Kidney tubule cell (primary cell): ENCODE measurements at regions not wholly inside any gene's neighbourhood (a gene's known extent, or its start where the extent isn't known, plus 50 kb on each side); places are given as distances from the start of the nearest gene placed in this dataset.

Source experiments
- DNase-seq: peaks from one replicate; pipeline ENCODE4 v3.0.0-alpha.2; 2018; ENCODE audit warnings: low spot score

DNA sequence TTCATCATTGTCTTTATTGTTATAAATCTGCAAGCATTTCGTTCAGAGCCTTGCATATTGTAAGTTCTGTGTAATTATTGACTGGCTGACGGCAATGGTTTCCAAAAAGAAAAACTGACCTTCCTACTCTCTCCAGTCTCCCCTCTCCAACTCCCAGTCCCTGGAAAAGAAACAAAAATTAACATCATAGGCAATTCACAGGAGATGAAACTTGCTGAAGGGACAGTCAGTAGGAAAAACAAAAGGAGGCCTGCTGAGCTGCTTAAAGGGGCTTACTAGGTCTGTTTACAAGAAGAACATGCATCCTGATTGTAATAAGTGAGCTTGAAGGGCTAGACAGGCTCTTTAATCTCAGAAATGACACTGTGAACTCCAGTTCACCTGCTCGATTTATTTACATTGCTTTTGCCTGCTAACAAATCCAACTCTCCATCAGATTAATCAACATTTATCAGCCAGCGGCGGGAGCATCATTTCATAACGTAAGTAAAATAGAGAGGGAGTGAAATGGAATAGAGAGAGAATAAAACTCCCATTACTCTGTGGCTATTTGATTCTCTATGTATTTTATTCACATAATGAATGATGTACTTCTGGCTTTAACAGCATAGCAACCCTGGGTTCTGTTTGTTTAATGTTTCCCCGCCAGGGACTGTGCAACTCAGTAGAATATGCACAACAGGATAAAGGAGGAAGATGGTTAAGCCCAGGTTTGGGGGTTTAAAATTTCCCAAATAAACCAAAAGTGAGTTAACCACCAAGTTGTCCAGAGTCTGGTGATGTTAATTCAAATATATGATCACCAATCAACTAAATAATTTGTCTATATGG lies 256.7 kb upstream of the SETBP1 start:
- no peak for DNase-seq

DNA sequence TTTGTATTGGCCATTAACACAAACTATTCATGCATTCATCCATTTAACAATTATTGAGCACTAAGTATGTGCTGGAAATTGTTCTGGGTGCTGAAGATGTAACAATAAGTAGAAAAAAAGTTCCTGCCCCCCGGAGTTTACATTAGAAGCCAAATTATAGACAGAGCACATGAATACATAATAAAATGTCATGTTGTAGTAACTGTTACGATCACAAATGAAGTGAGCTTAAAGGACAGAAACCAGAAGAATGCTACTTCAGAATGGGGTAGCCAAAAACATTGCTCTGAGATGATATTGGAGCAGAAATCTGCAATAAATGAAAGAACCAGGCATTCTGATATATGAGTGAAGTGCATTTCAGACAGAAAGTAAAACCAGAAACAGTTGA lies 256.0 kb upstream of the SETBP1 start:
- DNase-seq, result no peak

DNA sequence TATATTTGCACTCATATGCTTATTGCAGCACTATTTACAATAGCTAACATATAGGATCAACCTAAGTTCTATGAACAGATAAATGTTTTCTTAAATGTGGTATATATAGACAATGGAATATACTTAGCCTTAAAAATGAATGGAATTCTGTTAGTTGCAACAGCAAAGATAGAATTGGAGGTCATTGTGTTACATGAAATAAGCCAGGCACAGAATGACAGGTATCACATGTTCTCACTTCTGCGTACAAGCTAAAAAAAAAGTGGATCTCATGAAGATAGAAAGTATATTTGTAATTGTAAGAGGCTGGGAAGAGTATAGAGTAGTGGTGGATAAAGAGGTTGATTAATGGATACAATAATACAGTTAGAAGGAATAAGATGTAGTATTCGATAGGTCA lies 255.5 kb upstream of the SETBP1 start:
- DNase-seq, result no peak

DNA sequence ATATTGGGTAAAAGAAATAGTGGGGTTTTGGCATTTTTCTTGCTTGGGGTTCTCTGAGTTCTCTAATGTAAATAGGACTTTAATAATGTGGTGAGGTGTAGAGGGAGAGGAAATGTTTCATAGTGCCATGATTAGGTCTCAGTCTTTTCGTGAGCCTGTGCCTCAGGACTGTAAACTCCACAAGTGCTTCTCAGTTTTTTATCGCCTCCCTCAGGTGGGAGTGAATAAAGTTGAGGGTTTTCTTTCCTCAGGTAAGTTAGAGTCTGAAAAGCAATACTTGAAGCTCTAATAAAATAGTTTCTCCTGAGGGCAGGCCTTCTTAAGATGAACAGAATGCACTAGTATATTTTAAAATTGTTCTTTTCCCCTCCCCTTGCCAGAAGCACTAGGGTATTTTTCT lies 243.1 kb upstream of the SETBP1 start:
- DNase-seq, result no peak

DNA sequence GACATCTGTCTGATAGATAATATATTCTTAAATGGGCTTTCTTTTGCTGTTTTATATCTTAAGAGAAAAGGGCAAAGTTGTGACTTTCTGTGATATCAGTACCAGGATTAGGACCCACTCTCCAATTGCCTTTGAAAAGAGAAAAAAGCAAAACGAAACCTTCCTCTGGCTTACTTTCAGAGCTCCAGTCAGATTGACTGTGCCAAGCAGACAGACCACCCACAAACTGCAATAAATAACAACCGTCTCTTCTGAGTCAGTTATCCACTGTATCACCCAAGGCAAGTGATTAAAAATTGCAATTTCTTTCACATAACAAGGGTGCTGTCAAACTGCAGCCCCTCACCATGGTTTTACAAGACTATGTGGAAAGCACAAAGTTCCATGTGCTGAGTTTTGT lies 230.5 kb upstream of the SETBP1 start:
- no peak for DNase-seq

DNA sequence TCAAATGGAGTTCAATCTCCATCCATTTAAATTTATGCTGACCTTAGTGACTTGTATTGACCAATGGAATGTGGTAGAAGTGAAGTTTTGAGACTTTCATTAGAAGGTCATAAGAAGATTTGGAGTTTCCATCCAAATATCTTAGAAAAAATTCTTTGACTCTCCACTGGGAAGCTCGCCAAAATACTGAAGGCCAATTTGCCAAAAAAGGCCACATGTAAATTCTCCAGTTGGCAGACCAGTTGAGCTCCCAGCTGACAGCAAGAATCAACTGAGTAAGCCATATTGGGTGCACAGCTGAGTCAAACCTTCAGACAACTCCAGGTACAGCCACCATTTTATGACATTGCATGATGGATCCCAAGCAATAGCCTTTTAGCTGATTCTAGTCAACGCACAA lies 228.3 kb upstream of the SETBP1 start:
- no peak for DNase-seq

DNA sequence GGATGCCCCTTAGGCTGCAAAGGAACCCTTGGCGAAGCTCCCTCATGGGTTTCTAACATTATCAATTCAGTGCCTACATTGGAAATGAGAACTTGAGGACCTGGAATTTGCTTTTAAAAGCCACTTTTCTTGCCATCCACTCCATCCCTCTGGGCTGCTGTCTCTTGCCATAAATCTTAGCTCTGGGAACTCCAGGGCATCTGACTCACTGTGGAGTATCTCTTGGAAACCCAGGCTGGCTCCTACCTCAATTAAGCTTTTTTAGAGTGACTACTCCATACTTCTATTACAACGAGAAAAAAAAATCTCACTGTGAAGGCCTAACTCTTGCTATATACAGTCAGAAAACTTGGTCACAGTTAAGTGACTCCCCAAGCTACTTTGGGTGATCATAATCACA lies 227.2 kb upstream of the SETBP1 start:
- DNase-seq, result no peak

DNA sequence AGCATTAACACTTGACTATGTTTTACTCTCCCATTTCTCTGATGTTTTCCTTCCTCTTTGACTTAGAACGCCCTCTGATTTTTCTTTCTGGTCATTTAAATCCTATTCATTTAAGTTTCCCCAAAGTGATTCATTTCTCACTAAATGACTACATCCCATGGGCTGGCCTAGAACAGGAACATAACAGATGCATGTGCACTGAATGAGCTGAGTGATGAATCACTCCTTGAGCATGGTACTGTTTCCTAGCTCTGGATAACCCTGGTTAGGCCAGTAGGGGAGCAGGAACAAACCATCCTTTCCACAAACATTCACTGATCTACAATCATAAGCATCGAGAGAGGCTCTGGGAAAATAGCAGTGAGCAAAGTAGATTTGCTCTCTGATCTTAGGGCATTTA lies 221.9 kb upstream of the SETBP1 start:
- peak; percentile 88 for DNase-seq

DNA sequence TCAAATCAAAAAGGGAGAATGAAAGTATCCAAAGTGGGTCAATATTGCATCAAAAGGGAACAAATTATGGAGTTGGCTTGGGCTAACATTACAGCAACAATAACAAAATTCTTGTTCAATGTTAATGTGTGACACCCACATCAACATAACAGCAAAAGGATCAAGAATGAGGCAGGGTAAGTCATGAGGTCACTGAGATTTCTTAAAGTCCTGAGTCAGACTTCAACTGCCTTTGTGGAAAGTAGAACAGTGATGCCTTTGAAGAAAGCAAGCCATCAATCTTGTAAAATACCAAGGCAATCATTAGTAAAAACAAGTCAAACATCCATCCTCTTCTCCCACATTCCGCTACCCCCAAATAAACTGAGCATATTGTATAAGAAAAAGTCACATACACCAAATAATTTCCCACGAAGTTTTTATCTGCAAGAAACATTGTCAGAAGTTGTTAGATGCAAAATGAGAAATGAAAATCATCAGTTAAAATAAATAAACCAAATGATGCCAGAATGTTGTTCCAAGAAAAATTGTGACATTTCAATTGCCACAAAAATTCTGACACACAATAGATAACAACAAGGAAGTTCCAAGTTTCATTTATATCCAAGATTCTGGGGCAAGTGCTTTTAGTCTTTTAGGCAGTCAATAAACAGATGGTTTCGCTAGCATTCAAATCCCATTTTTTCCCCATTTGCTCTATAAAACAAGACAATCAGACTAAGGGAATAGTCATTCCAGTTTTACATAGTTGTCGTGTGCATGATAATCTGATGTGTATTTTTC lies 216.1 kb upstream of the SETBP1 start:
- DNase-seq, result peak; percentile 47

DNA sequence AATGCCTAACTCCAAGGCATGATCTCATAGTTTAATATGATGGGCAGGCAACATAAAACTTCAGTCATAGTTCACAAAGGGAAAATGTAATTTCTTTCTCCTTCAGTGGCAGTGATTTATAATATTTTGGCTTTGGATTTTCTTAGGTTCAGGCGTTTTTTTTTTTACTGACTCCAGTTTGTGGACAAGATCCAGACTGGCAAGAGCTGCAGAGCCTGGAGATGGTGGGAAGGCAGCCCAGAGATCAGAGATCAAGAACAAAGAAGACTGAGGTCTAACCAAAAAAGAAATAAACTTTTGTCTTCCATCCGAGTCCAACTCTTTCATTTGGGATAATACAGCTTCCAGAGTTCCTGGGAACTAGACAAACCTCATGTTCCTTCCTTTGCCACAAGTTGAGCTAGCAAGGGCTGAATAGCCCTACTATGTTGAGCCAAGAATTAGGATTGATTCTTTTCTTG lies 215.3 kb upstream of the SETBP1 start:
- DNase-seq, result no peak

DNA sequence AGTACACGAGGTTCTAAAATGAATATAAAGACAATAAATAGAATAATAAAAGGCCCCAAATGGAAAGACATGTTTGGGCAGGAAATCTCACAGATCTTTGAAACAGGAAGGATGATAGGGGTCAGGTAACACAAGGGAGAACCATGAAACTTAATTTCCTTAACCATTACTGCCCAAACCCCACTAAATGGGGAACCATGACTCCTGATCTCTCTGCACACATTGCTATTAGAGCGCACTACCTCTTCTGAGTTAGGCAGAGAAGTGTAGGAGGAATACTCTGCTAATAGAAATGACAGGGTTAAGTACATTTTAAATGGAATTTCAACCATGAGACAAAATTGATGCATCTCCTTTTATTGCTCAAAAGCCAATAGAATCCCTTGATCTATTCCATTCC lies 213.7 kb upstream of the SETBP1 start:
- DNase-seq, result no peak

DNA sequence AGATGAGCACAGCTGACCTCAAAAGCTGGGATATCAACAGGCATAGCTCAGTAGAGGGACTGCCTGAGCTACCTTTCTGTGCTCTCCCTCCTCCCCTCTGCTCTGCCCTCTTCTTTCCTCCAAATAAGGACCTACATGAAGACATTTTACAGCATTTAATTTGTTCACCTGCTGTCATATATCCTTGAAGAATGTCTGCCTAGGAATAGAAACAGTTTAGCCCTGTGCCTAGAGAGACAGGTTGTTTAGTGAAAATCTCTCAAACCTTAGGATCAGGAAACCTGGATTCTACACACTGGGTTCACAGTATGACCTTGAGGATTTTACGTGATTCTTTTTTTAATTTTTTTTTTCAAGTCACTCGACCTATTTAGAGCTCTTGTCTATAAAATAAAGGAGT lies 213.0 kb upstream of the SETBP1 start:
- no peak for DNase-seq

DNA sequence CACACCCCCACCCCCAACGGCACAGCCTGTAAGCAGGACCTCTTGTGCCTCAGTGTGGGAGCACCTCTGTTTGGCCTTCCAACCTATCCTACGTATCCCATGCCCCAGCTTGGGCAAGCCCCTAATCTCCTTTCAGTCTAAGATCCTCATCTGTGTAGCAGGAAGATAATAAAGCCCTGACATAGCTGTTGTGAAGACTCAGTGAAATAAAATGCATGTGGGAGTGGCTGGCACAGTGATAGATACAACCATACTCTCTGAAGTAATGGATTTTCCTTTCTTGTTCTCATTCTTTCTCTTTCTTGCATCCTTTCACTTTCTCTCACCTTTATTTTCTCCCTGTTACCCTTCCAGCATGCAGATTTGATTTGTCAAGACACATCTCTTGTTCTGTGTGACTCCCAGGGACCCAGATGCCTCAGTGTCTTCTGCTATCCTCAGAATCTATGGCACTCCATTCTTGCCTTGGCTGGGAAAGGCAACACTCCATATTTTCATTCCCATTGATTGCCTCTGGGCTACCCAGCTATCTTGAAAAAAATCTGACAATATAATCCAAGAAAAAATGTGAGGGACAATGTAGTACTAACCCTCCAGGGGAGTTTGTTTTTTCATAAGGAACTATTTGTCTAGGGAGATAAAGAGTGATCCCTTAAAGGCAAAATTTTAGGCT lies 207.2 kb upstream of the SETBP1 start:
- no peak for DNase-seq

DNA sequence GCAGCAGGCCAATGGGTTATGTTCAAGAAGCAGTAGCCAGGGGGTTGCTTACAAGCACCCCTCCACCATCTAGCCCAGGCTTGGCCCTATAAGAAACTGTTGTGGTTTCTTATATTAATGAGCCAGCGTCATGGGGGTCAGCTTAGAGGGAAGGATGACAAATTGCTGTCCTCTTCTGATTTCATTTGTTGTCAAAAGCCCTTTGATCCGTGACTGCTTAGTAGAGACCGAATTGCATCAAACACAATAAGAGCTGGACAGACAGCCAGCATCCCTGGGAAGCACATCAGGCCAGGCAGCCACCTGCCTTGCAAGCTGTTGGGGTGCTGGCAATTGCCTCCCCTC lies 206.6 kb upstream of the SETBP1 start:
- peak; percentile 21 for DNase-seq

DNA sequence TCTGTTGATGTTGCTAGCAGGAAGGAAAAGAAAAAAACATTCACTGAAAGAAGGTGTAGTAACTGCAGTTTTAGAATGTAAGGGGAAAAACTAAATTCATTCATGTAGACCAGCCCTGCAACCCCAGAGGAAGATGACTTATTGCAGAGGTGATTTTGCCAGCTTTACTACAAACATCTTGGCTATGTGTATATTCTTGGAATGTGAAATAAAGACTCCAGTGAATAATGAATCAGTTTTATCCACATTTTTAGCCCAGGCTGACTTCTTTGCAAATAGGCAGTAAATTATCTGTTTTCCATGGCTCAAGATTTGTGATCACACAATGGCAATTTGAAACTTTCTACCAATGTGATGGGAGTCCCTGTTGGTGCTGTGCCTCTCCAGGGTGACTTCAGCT lies 206.1 kb upstream of the SETBP1 start:
- DNase-seq, result no peak

DNA sequence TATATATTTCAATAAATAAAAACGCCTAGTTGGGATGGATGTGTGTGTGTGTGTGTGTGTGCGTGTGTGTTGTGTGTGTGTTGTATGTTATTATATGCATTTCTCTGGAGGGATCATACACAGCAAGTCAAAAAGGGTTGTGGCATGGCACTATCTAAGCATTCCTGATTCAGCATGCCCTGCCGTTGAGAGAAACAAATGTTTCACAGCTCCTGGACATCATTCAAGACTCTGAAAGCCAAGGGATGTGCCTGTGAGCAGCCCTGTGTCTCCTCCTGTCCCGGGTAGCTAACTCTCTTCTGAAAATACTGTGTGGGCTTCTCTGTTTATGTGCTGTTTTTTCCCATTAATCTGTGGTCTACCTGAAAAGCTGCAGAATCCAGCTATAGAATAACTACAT lies 197.9 kb upstream of the SETBP1 start:
- DNase-seq, result no peak

DNA sequence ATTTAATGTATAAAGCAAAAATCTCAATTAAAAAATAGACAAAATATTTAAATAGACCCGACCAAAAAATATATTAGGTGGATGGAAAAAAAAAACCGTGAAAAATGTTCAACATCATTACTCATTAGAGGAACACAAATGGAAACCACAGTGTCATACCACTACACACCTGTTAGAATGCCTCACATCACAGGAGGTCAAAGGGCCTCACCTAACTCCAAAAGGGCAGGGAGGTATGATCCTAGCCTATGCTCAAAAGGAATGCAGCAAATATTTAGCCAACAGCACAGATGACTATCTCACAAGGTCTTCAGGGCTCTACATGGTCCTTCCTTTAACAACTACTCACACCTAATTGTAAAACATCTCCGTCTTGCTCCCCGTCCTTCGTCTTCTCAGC lies 185.5 kb upstream of the SETBP1 start:
- DNase-seq, result no peak

DNA sequence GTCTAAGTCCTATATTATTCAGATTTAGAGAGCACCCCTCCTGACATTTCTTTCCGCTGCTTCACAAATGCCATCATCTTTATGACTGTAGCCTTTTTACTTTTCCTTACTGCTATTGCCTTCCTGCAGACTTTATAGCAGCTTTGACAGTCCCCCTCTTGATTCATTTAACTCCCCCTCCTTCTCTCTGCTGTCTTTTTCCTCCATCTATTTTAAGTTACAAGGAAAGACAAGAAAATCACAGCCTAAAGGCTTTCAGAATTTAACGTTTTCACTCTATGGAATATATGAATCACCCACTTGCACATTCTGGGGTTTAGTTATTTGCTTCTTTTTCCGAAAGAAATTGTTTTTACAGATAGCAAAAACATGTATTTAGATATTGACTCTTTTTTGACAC lies 183.4 kb upstream of the SETBP1 start:
- no peak for DNase-seq

DNA sequence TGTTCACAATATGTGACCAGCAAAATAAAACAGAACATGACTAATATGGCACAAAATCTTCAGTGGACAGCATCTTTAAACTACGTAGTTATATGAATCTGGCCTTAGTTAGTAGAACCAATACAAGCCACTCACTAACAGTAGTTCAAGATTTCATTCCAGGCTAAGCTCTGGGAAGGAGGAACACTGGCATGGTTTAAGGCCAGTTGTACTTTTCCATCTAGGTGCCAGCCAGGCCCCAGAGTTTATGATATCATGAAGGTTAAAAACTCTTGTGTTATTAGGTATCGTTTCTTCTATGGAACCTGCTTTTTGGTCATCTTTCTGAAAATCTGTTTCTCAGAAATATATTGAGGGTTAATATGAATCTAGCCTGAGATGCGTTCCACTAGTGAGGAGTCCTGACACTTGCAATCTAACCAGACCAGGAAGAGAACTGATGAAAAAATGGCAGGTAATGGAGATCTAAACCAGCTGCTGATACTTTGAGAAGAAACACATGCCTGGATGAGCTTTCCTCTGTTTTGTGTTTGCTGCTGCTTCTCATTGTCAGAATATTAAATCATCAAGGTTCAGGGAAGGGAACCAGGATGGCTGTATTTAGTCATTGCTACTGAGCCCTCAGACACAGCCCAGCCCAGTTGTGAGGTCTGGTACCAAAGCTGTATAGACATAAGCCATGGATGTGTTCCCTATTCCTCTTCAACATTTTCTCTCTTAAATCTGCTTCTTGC lies 182.8 kb upstream of the SETBP1 start:
- no peak for DNase-seq

DNA sequence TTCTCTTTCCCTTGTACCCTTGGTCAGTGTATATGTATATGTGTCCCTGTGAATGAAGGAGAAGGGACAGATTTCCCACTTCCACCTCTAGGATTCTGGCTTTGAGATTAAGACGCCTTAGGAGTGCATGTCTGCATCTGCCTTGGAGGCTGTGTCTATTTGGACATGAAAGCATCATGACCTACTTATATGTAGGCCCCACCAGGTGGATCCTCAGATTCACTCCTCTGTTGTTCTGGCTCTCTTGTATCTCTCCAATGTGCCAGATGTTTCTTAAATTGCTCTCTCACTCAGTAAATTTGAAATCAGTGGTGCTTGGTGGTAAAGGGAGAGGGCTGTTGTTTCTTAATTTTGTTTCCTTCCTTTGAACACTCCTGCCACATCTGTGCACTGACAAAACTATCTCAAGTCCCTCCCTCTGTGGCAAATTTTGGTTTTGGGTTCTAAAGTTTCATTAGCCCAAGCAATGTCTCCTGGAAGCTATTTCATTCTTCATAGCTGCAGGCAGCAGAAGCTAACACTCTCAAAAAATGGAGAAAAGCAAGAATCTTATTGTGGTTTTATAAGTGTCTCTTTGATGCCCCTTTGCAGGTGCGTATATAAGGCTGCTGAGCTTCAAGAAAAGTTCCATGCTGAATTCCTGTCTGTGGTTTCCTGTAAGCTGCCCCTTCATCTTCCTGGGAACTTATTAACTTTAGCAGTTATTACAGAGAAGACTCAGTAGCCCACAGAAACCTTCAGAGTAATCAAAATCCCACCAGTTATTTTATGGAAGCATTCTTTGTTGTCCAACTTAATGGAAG lies 179.7 kb upstream of the SETBP1 start:
- peak; percentile 42 for DNase-seq

DNA sequence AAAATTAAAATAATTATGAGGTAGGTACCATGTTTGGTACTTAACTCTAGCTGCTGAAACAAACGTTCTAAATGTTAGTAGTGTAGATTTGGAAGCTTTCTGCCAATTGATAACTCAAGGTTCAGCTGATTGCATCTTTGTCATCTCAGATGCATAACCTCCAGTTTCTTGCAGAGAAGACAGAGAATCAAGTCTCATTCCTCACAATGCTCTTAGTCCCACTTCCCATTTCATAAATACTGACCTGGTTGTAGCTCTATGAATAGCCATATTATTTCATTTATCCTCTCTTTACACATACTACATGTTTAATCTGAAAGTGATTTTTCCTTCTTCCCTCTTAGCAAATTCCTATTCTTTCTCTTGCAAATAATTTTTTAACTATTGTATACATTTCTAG lies 178.5 kb upstream of the SETBP1 start:
- no peak for DNase-seq

DNA sequence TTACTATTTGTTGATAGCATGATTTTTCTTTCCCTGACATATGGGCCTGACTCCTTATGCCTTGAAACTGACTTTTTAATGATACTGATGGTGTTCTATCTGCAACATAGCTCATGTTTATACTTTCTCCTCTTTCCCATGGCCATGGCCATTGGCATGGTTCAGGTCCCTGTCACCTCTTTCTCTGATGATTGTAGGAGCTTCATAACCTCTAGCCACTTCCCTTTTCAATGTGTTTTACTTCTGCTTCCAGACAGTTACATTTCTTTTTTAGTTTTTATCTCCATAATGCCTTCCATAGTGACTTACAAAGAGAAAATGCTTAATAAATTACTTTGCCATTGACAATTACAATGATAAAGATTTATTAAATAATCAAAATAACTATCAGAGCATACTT lies 177.9 kb upstream of the SETBP1 start:
- no peak for DNase-seq
